HG02970 (cell line): ENCODE measurements at regions not wholly inside any gene's neighbourhood (a gene's known extent, or its start where the extent isn't known, plus 50 kb on each side); places are given as distances from the start of the nearest gene placed in this dataset.

Experiments used
- ATAC-seq: cut with Tn5 transposase; IDR thresholded peaks from one replicate; pipeline ENCODE4 v1.9.1; 2021; ENCODE audit warnings: mild to moderate bottlenecking, moderate library complexity, moderate number of reproducible peaks; ENCODE audit not compliant: unreplicated experiment, low FRiP score

- ATAC-seq, result no peak
Measured at GRCh38 chr4:134027931-134028330, 173.7 kb downstream of the PABPC4L start.

- ATAC-seq, result no peak
Measured at GRCh38 chr4:134024251-134024650, 177.3 kb downstream of the PABPC4L start.

- ATAC-seq, result no peak
Measured at GRCh38 chr4:134019657-134020056, 181.9 kb downstream of the PABPC4L start.

GRCh38 chr4:134018846-134019245 lies 182.7 kb downstream of the PABPC4L start:
- no peak for ATAC-seq

GRCh38 chr4:134001057-134001456 lies 200.5 kb downstream of the PABPC4L start:
- no peak for ATAC-seq

GRCh38 chr4:133997436-133997835 lies 204.2 kb downstream of the PABPC4L start:
- ATAC-seq, result no peak

GRCh38 chr4:133996431-133997121 lies 205.0 kb downstream of the PABPC4L start:
- no peak for ATAC-seq

- no peak for ATAC-seq
Measured at GRCh38 chr4:133995243-133995960, 206.2 kb downstream of the PABPC4L start.

- ATAC-seq, result no peak
Measured at GRCh38 chr4:133982533-133983224, 218.9 kb downstream of the PABPC4L start.

- no peak for ATAC-seq
Measured at GRCh38 chr4:133981327-133981726, 220.3 kb downstream of the PABPC4L start.

- no peak for ATAC-seq
Measured at GRCh38 chr4:133972586-133972985, 229.0 kb downstream of the PABPC4L start.

GRCh38 chr4:133969202-133969848 lies 232.3 kb downstream of the PABPC4L start:
- no peak for ATAC-seq

GRCh38 chr4:133968174-133968573 lies 233.4 kb downstream of the PABPC4L start:
- no peak for ATAC-seq

- ATAC-seq, result no peak
Measured at GRCh38 chr4:133960975-133961374, 240.6 kb downstream of the PABPC4L start.

- no peak for ATAC-seq
Measured at GRCh38 chr4:133943081-133943480, 258.5 kb downstream of the PABPC4L start.

- ATAC-seq, result no peak
Measured at GRCh38 chr4:133938061-133938460, 263.5 kb downstream of the PABPC4L start.

- ATAC-seq, result no peak
Measured at GRCh38 chr4:133929531-133930239, 271.9 kb downstream of the PABPC4L start.

GRCh38 chr4:133921280-133922195 lies 280.1 kb downstream of the PABPC4L start:
- no peak for ATAC-seq

GRCh38 chr4:133920236-133920635 lies 281.4 kb downstream of the PABPC4L start:
- ATAC-seq, result no peak
